Natural killer cell treated with Interleukin-12 subunit alpha and Interleukin-12 subunit beta and Interleukin-15 and Interleukin-18, amount 100 ng/mL, for 72 hours (primary cell): ENCODE measurements at regions not wholly inside any gene's neighbourhood (a gene's known extent, or its start where the extent isn't known, plus 50 kb on each side); places are given as distances from the start of the nearest gene placed in this dataset.
A peak's percentile ranks its signal among the peaks of the same experiment; 100 is the strongest.
"Not testable (repeated sequence)": the region's sequence is repeated elsewhere in the genome, so short reads cannot be mapped to it uniquely, and the experiment has no call there.

Experiments used
- ATAC-seq, 2 donors: fragments of 150-1000 bp; cut with Tn5 transposase in 1 of 2; sonication (Bioruptor Pico), chemical (Tn5 transposase) in 1 of 2; 2 replicates each; pipeline ENCODE4 v1.10.0; 2021
- DNase-seq: peaks from one replicate; pipeline ENCODE4 v3.0.0; 2022; ENCODE audit warnings: low spot score
- H3K27ac Mint-ChIP-seq, 2 donors: 1 replicate in 1 of 2; 2 replicates in 1 of 2; pipeline ENCODE4 v1.8.0; 2022; ENCODE audit warnings: mixed read lengths in 2 of 2, mild to moderate bottlenecking in 1 of 2, moderate library complexity in 1 of 2
- H3K27me3 Mint-ChIP-seq, 2 donors: 1 replicate in 1 of 2; 2 replicates in 1 of 2; pipeline ENCODE4 v1.8.0; 2022; ENCODE audit warnings: mixed read lengths in 2 of 2
- H3K36me3 Mint-ChIP-seq: one replicate; pipeline ENCODE4 v1.8.0; 2022; ENCODE audit warnings: mixed read lengths
- H3K4me1 Mint-ChIP-seq, 2 donors: 1 replicate in 1 of 2; 2 replicates in 1 of 2; pipeline ENCODE4 v1.8.0; 2022; ENCODE audit warnings: low read depth in 2 of 2, mixed read lengths in 2 of 2, mild to moderate bottlenecking in 1 of 2
- H3K4me3 Mint-ChIP-seq: one replicate; pipeline ENCODE4 v1.8.0; 2022; ENCODE audit warnings: mixed read lengths
- H3K9me3 Mint-ChIP-seq: 2 replicates; pipeline ENCODE4 v1.8.0; 2022; ENCODE audit warnings: mixed read lengths

GRCh38 chr9:75197561-75197960 lies 109.2 kb downstream of the OSTF1 start:
- no peak for ATAC-seq
- H3K9me3 Mint-ChIP-seq = no peaks in the 10 kb centered on the region
- H3K27ac Mint-ChIP-seq = peak overlapping the region in 1 of 2 donors; percentile 49
- H3K36me3 Mint-ChIP-seq = no peaks in the 10 kb centered on the region
- no peaks in the 10 kb centered on the region for H3K27me3 Mint-ChIP-seq
- no peak overlapping the region for H3K4me3 Mint-ChIP-seq
- DNase-seq = no peak
- H3K4me1 Mint-ChIP-seq = peaks cover 5 to 12% of the 10 kb centered on the region in 2 donors

GRCh38 chr9:75198436-75198835 lies 110.1 kb downstream of the OSTF1 start:
- ATAC-seq (peak in 1 of 2 donors; percentile 43), DNase-seq (no peak)
- H3K9me3 Mint-ChIP-seq = no peaks in the 10 kb centered on the region

DNA sequence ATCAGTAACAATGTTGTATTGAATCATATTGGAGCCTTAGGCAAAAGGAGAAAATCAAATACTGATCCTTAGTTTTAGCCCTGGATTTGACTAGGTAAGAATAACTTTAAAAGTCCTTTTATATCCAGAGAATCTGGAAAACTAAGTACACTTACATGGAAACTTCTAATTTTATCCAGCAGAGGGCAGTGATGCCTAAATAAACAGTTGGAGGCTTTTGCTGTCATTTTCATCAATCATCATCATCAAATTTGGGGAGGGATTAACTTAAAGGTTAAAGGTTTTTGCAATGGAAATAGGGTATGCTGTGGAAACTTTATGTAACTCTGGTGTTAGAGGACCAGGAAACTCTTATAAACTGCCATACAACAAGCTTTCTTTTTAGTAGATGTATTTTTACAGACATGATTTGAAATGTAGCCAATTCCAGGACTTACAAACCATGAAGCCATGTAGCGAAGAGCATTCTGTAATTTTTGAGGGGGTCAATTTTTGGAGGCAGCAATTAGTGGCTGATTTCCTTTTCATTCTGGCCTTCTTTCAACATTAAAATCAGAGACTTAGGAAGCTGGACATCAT lies 112.7 kb downstream of the OSTF1 start:
- Mint-ChIP-seq H3K9me3 (no peaks in the 10 kb centered on the region), H3K27ac (no peak overlapping the region), H3K4me3 (no peak overlapping the region), H3K4me1 (peaks cover 0 to 7% of the 10 kb centered on the region in 2 donors), H3K27me3 (no peaks in the 10 kb centered on the region), H3K36me3 (no peaks in the 10 kb centered on the region)
- no peak for ATAC-seq
- DNase-seq = no peak

More at GRCh38 chr9:75198436-75198835, 110.1 kb downstream of the OSTF1 start:
- no peak overlapping the region for H3K27ac Mint-ChIP-seq
- H3K4me3 Mint-ChIP-seq = no peak overlapping the region
- no peaks in the 10 kb centered on the region for H3K27me3 Mint-ChIP-seq
- H3K4me1 Mint-ChIP-seq = peaks cover 5 to 12% of the 10 kb centered on the region in 2 donors
- no peaks in the 10 kb centered on the region for H3K36me3 Mint-ChIP-seq

GRCh38 chr9:75201480-75202209 lies 113.3 kb downstream of the OSTF1 start:
- no peak overlapping the region for H3K27ac Mint-ChIP-seq
- H3K36me3 Mint-ChIP-seq = no peaks in the 10 kb centered on the region
- H3K4me3 Mint-ChIP-seq = no peak overlapping the region
- no peak for ATAC-seq
- DNase-seq = no peak
- H3K4me1 Mint-ChIP-seq = peaks cover 0 to 7% of the 10 kb centered on the region in 2 donors
- H3K27me3 Mint-ChIP-seq = no peaks in the 10 kb centered on the region
- H3K9me3 Mint-ChIP-seq = no peaks in the 10 kb centered on the region

- not testable (repeated sequence) for H3K4me1 Mint-ChIP-seq, H3K4me3 Mint-ChIP-seq, H3K27ac Mint-ChIP-seq, H3K27me3 Mint-ChIP-seq, H3K36me3 Mint-ChIP-seq, H3K9me3 Mint-ChIP-seq, DNase-seq, ATAC-seq
These were observed 119.7 kb downstream of the OSTF1 start for GRCh38 chr9:75207997-75208396.

DNA sequence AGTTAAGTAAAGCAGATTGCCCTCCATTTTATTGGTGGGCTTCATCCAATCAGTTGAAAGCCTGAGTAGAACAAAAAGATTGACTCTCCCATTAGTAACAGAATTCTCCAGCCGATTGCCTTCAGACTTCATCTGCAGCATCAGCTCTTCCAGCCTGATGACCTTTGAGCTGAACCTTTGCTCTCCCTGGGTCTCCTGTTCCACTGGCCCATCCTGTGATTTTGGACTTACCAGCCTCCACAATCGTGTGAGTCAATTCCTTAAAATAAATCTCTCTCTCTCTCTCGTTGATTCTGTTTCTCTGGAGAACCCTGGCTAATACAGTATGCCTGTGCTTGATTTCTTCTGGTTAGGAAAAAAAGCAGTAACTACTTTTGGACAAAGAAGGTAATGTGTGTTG lies 121.9 kb downstream of the OSTF1 start:
- Mint-ChIP-seq H3K27me3 (no peaks in the 10 kb centered on the region), H3K9me3 (no peaks in the 10 kb centered on the region), H3K4me1 (peaks cover 13 to 21% of the 10 kb centered on the region in 2 donors), H3K4me3 (no peak overlapping the region), H3K27ac (no peak overlapping the region), H3K36me3 (no peaks in the 10 kb centered on the region)
- ATAC-seq (no peak), DNase-seq (no peak)

- peak overlapping the region in 1 of 2 donors; percentile 1 for H3K27ac Mint-ChIP-seq
- peaks cover 13 to 21% of the 10 kb centered on the region in 2 donors for H3K4me1 Mint-ChIP-seq
- DNase-seq = no peak
- no peak overlapping the region for H3K4me3 Mint-ChIP-seq
- no peaks in the 10 kb centered on the region for H3K36me3 Mint-ChIP-seq
- H3K9me3 Mint-ChIP-seq = no peaks in the 10 kb centered on the region
- H3K27me3 Mint-ChIP-seq = no peaks in the 10 kb centered on the region
- no peak for ATAC-seq
These were observed 125.5 kb downstream of the OSTF1 start for GRCh38 chr9:75213765-75214164.

GRCh38 chr9:75226403-75227139 lies 138.3 kb downstream of the OSTF1 start:
- no peaks in the 10 kb centered on the region for H3K4me1 Mint-ChIP-seq
- H3K9me3 Mint-ChIP-seq = peaks cover 3% of the 10 kb centered on the region
- no peak for DNase-seq
- ATAC-seq = no peak
- H3K36me3 Mint-ChIP-seq = peaks cover 33% of the 10 kb centered on the region
- no peak overlapping the region for H3K4me3 Mint-ChIP-seq
- no peaks in the 10 kb centered on the region for H3K27me3 Mint-ChIP-seq
- no peak overlapping the region for H3K27ac Mint-ChIP-seq

GRCh38 chr9:75228893-75229292 lies 140.6 kb downstream of the OSTF1 start:
- no peak overlapping the region for H3K4me3 Mint-ChIP-seq
- H3K36me3 Mint-ChIP-seq = peaks cover 27% of the 10 kb centered on the region
- H3K27me3 Mint-ChIP-seq = no peaks in the 10 kb centered on the region
- H3K4me1 Mint-ChIP-seq = no peaks in the 10 kb centered on the region
- DNase-seq = no peak
- no peak overlapping the region for H3K27ac Mint-ChIP-seq
- ATAC-seq = no peak
- peaks cover 3% of the 10 kb centered on the region for H3K9me3 Mint-ChIP-seq

- DNase-seq (no peak), ATAC-seq (no peak)
- H3K4me3 Mint-ChIP-seq = no peak overlapping the region
- no peaks in the 10 kb centered on the region for H3K27me3 Mint-ChIP-seq
- peaks cover 23% of the 10 kb centered on the region for H3K36me3 Mint-ChIP-seq
- no peak overlapping the region for H3K27ac Mint-ChIP-seq
- no peaks in the 10 kb centered on the region for H3K4me1 Mint-ChIP-seq
- H3K9me3 Mint-ChIP-seq = peaks cover 3% of the 10 kb centered on the region
These were observed 141.5 kb downstream of the OSTF1 start for GRCh38 chr9:75229605-75230332.

DNA sequence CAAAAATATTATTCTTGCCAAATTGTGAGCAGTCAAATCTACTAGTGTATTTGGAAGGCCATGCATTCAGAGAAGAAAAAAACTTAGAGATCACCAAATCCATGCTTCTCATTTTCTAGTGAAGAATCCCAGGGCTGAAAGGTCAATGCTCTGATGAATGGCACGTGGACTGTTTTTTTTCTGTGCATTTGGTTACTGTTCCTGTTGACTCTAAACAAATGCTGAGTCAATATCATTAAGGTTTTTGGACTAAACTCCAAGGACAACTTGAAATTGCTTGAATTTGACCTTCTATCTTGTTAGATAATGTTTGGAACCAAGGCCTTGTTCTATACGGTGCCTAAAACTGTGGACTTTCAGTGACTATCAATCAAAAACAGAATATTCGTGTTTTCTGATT lies 142.2 kb downstream of the OSTF1 start:
- no peak for DNase-seq
- H3K36me3 Mint-ChIP-seq = peaks cover 16% of the 10 kb centered on the region
- H3K27ac Mint-ChIP-seq = no peak overlapping the region
- no peaks in the 10 kb centered on the region for H3K4me1 Mint-ChIP-seq
- H3K9me3 Mint-ChIP-seq = peaks cover 3% of the 10 kb centered on the region
- no peak for ATAC-seq
- H3K27me3 Mint-ChIP-seq = no peaks in the 10 kb centered on the region
- H3K4me3 Mint-ChIP-seq = no peak overlapping the region

- Mint-ChIP-seq H3K27me3 (no peaks in the 10 kb centered on the region), H3K4me3 (no peak overlapping the region), H3K36me3 (peaks cover 9% of the 10 kb centered on the region), H3K9me3 (peaks cover 3% of the 10 kb centered on the region), H3K4me1 (no peaks in the 10 kb centered on the region), H3K27ac (no peak overlapping the region)
- ATAC-seq = no peak
- no peak for DNase-seq
These were observed 142.9 kb downstream of the OSTF1 start for GRCh38 chr9:75231167-75231566.

GRCh38 chr9:75233011-75233410 lies 144.7 kb downstream of the OSTF1 start:
- DNase-seq = no peak
- no peak for ATAC-seq
- no peaks in the 10 kb centered on the region for H3K36me3 Mint-ChIP-seq
- H3K9me3 Mint-ChIP-seq = no peaks in the 10 kb centered on the region
- no peaks in the 10 kb centered on the region for H3K4me1 Mint-ChIP-seq
- no peak overlapping the region for H3K27ac Mint-ChIP-seq
- H3K4me3 Mint-ChIP-seq = no peak overlapping the region
- no peaks in the 10 kb centered on the region for H3K27me3 Mint-ChIP-seq

- no peaks in the 10 kb centered on the region for H3K27me3 Mint-ChIP-seq
- H3K4me1 Mint-ChIP-seq = no peaks in the 10 kb centered on the region
- H3K36me3 Mint-ChIP-seq = no peaks in the 10 kb centered on the region
- H3K4me3 Mint-ChIP-seq = no peak overlapping the region
- ATAC-seq = peak; percentile 39 to 46
- no peaks in the 10 kb centered on the region for H3K9me3 Mint-ChIP-seq
- DNase-seq = no peak
- H3K27ac Mint-ChIP-seq = no peak overlapping the region
These were observed 147.3 kb downstream of the OSTF1 start for GRCh38 chr9:75235632-75236031.
